ENCODE measurements at regions not wholly inside any gene's neighbourhood (a gene's known extent, or its start where the extent isn't known, plus 50 kb on each side); places are given as distances from the start of the nearest gene placed in this dataset.

DNA sequence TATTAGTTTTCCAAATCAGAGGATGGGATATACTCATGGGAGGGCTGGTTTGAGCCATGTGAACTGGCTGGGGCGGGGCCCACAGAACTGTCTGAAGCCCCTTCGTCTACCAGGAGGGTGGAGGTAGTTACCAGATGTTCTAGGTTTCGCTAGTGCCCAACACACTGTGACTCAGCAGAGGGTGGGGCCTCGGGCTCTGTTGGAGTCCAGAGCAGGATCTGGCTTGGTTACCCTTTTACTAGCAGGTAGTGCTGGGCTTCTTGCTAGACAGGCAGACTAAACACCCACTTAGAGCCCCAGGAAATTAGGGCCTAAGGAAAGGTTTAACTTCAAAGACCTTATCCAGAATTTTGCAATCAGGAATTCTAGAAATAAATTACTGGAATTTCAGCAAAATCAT is 56.2 kb upstream of the CHRDL1 start (continued):
- TF ChIP-seq, protein P1, sequence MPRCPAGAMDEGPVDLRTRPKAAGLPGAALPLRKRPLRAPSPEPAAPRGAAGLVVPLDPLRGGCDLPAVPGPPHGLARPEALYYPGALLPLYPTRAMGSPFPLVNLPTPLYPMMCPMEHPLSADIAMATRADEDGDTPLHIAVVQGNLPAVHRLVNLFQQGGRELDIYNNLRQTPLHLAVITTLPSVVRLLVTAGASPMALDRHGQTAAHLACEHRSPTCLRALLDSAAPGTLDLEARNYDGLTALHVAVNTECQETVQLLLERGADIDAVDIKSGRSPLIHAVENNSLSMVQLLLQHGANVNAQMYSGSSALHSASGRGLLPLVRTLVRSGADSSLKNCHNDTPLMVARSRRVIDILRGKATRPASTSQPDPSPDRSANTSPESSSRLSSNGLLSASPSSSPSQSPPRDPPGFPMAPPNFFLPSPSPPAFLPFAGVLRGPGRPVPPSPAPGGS (IDR thresholded peaks at IDR 0.05) = no peak
- TF ChIP-seq HOXA7 (CRISPR knock-in tag; IDR thresholded peaks at IDR 0.05) = no peak

DNA sequence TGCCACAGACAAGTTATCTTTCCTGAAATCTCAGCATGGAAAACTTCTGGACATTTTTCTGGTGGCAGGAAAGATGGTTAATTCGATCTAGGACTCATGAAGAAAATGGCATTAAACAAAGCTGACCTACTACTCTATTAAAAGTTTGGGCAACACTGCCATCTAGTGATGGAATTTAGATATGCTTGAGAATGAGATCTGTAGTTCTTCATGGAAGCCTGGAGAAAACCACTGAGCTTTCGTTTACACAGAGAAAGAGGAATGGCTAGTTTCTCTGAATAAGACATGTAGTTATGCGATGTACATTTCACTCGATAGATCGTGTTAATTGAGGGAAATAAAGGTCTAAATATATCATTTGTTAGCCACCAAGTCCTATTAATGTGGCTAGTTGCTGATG is 51.7 kb upstream of the CHRDL1 start:
- H3K4me1 ChIP-seq = peaks cover 6% of the 10 kb centered on the region; the same call in 1 of the 3 replicates
- H3K9me3 ChIP-seq = no peaks in the 10 kb centered on the region
- CTCF ChIA-PET = interaction anchor here (0.6 to 3.2 kb wide), 25 partner anchors 8 to 1857 kb away, joined by 3 to 19 read pairs (median 5); no protein-coding TSS in a partner anchor
- FAIRE-seq (peak; percentile 98), DNase-seq (ENCODE audit: low read depth in 1 of 2, low spot score in 1 of 2) (peak; percentile 33 to 54), ATAC-seq (peak; percentile 85 to 91)
- POLR2A ChIA-PET = no interaction called here
- H3K27ac ChIP-seq = no peak overlapping the region
- 5% methylated on average over 5 of the region's 5 CpGs for WGBS (ENCODE audit: missing lambda C conversion rate)
- H3K4me2 ChIP-seq = no peak overlapping the region
- TF ChIP-seq EP300 (IDR thresholded peaks at IDR 0.05) (no peak), EHF (CRISPR knock-in tag; IDR thresholded peaks at IDR 0.05) (no peak), RAD21 (conservative IDR thresholded peaks at IDR 0.05 in 1 of 2, IDR thresholded peaks at IDR 0.05 in 1 of 2) (peak; percentile 62 to 63; a peak in 4 of 5 replicates), SMC3 (IDR thresholded peaks at IDR 0.05) (peak; percentile 37; the same call in 2 of the 3 replicates)
- TF ChIP-seq, protein P2, sequence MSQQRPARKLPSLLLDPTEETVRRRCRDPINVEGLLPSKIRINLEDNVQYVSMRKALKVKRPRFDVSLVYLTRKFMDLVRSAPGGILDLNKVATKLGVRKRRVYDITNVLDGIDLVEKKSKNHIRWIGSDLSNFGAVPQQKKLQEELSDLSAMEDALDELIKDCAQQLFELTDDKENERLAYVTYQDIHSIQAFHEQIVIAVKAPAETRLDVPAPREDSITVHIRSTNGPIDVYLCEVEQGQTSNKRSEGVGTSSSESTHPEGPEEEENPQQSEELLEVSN (IDR thresholded peaks at IDR 0.05; ENCODE audit: borderline replicate concordance, low read depth) = no peak
- TF ChIP-seq, protein P3, sequence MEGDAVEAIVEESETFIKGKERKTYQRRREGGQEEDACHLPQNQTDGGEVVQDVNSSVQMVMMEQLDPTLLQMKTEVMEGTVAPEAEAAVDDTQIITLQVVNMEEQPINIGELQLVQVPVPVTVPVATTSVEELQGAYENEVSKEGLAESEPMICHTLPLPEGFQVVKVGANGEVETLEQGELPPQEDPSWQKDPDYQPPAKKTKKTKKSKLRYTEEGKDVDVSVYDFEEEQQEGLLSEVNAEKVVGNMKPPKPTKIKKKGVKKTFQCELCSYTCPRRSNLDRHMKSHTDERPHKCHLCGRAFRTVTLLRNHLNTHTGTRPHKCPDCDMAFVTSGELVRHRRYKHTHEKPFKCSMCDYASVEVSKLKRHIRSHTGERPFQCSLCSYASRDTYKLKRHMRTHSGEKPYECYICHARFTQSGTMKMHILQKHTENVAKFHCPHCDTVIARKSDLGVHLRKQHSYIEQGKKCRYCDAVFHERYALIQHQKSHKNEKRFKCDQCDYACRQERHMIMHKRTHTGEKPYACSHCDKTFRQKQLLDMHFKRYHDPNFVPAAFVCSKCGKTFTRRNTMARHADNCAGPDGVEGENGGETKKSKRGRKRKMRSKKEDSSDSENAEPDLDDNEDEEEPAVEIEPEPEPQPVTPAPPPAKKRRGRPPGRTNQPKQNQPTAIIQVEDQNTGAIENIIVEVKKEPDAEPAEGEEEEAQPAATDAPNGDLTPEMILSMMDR (IDR thresholded peaks at IDR 0.05) = peak; percentile 62
- no peak overlapping the region for H3K4me3 ChIP-seq

DNA sequence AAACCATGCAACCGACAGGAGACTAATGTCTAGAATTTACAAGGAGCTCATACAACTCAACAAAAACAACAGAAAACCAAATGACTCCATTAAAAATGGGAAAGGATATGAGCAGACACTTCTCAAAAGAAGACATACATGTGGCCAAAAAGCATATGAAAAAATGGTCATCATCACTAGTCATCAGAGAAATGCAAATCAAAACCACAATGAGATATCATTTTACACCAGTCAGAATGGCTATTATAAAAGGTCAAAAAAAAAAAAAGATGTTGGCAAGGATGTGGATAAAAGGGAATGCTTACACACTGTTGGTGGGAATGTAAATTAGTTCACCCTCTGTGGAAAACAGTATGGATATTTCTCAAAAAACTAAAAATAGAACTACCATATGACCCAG is 50.5 kb upstream of the CHRDL1 start:
- no peaks in the 10 kb centered on the region for H3K4me1 ChIP-seq
- ChIA-PET POLR2A (no interaction called here), CTCF (interaction anchor here (1.4 to 2.5 kb wide), 3 partner anchors 252 to 396 kb away, joined by 3 to 19 read pairs (median 4); no protein-coding TSS in a partner anchor)
- TF ChIP-seq MAZ (IDR thresholded peaks at IDR 0.05; ENCODE audit: borderline replicate concordance, low read depth, low read length) (no peak), BHLHE40 (IDR thresholded peaks at IDR 0.05; ENCODE audit: low read depth, low read length) (no peak), TP53 (CRISPR knock-in tag; IDR thresholded peaks at IDR 0.05) (no peak)
- H3K9me3 ChIP-seq = no peaks in the 10 kb centered on the region
- FAIRE-seq (no peak), DNase-seq (ENCODE audit: low read depth in 1 of 2, low spot score in 1 of 2) (no peak), ATAC-seq (no peak)
- H3K27ac ChIP-seq = no peak overlapping the region
- 27% methylated on average over 1 of the region's 1 CpG for WGBS (ENCODE audit: missing lambda C conversion rate)
- no peak overlapping the region for H3K4me3 ChIP-seq
- no peak overlapping the region for H3K4me2 ChIP-seq
